ENCODE measurements at regions not wholly inside any gene's neighbourhood (a gene's known extent, or its start where the extent isn't known, plus 50 kb on each side); places are given as distances from the start of the nearest gene placed in this dataset.
"Not testable (repeated sequence)": the region's sequence is repeated elsewhere in the genome, so short reads cannot be mapped to it uniquely, and the experiment has no call there.

DNA sequence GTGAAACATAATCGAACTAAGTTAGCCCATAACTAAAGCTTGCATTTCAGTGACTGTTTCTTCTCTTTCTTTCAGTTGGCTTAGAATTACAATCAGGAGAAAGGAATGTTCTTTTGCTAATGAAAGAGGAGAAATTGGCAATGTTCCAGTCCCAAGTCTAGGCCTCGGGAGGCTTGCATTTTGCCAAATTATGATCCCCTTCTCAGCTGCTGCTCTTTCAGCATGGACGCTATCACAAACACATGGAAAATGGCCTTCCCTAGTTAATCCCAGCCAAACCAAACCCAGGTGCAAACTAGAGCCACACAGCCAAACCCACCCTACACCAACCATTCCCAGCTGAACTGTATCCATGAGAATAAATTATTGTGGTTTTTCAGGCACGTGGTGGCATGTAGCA lies 605.2 kb upstream of the LRRTM4 start:
- FAIRE-seq, result no peak
- no peak for DNase-seq (ENCODE audit: low spot score)

GRCh38 chr2:78132391-78133370 lies 610.5 kb upstream of the LRRTM4 start:
- no peak for DNase-seq (ENCODE audit: low spot score)
- no peak for FAIRE-seq

DNA sequence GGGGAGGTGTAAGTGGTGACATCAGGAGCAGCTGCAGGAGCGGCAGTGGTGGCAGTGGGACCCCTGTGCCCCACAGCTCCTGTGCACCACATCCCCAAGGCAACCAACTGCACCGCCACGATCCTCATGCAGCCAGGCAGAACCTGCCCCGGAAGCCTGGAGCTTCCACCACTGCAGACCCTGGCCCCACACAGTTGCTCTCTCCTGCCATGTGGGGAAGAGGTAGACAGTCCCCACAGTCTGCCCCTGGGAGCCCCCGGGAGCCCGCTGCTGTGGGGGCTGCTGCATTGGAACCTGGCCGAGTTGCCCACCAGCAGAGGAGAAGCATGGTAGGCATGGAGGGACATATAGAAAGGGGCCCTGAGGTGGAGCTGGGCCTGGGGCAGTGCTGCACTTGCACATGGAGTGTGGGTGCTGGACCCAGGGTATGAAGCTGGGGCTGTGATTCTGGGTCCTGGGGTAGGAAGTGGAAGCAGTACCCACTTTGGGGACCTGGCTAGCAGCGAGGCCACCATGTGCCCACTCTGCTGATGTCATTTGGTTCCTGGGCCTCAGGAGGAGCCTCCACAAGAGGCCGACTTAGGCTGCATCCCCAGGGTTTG lies 623.3 kb upstream of the LRRTM4 start:
- FAIRE-seq (no peak), DNase-seq (ENCODE audit: low spot score) (no peak)

DNA sequence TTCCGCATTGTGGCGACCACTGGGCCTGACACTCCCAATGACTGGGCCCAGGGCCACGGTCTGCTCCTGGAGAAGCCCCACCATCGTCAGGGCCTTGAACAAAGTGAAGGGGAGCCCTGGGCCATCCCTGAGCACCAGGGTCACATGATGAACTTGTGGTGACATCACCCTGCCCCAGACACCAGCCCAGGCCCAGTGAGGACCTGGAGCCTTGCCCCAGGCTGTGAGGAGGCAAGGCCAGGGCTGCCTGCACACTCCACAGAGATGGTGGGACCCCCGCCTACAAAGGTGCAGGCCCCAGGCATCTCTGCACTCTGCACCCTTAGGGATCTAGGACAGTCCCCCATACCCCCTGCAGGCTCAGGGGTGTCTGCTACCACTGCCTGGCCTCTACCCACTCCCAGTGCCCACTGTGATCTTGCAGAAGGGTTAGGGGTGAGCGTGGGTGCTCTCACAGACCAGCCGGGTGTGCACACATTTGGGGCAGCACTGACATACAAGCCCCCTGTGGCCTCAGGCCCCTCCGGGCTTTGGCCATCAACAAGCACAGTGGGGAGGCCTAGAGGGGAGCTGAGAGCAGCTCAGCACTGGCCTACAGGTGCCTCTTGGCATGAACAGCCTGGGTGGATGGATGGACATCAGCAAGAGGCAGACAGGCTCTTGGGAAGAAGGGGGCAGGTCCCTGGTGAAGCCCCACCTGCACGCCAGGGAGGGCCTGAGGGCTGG lies 624.0 kb upstream of the LRRTM4 start:
- no peak for FAIRE-seq
- DNase-seq (ENCODE audit: low spot score), result no peak

- FAIRE-seq (no peak), DNase-seq (ENCODE audit: low spot score) (no peak)
Measured at GRCh38 chr2:78147466-78147865, 625.3 kb upstream of the LRRTM4 start.

- DNase-seq (ENCODE audit: low spot score), result no peak
- no peak for FAIRE-seq
Measured at GRCh38 chr2:78154586-78154985, 632.4 kb upstream of the LRRTM4 start.

GRCh38 chr2:78162202-78162601 lies 640.0 kb upstream of the LRRTM4 start:
- no peak for DNase-seq (ENCODE audit: low spot score)
- no peak for FAIRE-seq

- not testable (repeated sequence) for FAIRE-seq; DNase-seq (ENCODE audit: low spot score)
Measured at GRCh38 chr2:78172157-78172556, 650.0 kb upstream of the LRRTM4 start.

- no peak for DNase-seq (ENCODE audit: low spot score)
- FAIRE-seq, result no peak
Measured at GRCh38 chr2:78175645-78176044, 653.5 kb upstream of the LRRTM4 start.

DNA sequence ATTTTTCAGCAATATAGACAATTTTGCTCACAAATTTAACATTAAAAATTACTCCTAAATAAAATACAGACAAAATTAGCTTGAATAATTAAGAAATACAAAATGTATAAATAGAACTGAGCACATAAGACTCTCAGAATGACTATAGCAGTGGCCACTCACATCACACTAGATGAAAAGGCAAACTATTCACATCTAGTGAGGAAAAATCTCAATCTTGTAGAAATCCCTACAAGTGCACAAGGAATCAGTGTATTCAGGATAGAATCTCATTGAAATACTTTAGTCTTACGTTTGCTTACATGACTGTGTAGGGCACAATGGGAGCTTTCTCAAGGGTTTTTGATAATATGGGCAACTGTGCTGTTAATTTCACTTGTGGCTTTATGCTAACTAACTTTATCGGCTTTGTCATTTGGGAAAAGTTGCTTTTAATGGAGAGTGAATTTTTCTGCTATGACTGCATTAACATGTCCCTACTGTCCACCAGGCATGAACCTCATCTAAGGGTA lies 678.9 kb upstream of the LRRTM4 start:
- FAIRE-seq (no peak), DNase-seq (ENCODE audit: low spot score) (no peak)

DNA sequence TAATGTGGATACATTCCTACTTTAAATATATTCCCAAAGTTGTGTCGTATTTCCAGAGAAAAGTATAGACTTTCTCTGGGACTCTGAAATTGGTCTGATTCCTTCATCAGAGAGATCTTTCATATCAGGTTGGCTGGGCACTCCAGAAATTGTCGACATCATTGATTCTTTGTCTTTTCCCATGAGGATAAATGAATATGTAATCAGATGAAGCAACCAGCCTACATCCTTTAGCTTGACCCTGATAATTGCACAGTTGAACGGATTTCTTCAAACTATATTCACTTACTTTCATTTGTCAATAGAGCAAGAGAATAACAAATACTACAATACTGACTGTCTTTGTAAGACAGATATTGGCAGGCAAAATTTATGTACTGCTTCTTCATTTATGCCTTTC lies 680.2 kb upstream of the LRRTM4 start:
- FAIRE-seq (no peak), DNase-seq (ENCODE audit: low spot score) (no peak)

DNA sequence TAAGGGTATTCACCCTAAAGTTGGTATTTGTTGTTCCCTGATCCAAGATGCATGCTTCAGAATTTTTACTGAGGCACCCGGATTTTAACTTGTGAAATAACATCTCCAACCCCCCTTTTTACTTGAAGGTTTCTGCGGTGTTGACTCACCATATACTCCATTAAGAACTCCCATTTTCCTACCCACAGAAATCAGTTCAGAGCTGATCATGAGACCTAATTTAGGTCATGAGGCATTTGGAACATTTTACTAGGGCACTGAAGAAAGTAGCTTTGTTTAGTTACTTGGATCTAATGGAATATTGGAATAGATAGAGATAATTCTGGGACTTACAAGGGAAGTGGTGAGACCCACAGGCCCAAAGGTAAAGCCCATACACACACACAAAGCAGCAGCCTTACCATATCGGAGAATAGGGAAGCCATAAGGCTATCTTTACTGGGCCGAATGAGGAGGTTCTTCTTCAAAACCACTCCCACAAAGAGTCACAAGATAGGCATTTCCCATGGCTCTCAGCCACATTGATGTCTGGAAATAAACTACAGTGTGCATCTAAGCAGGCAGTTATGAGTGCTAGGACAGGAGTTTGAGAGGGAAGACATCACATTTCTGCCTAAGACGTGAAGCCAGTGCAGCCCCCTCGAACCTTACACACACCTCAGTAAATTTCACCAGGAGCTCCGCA lies 681.0 kb upstream of the LRRTM4 start:
- FAIRE-seq, result no peak
- DNase-seq (ENCODE audit: low spot score), result no peak

- FAIRE-seq, result no peak
- no peak for DNase-seq (ENCODE audit: low spot score)
Measured at GRCh38 chr2:78218066-78218465, 695.9 kb upstream of the LRRTM4 start.

- DNase-seq (ENCODE audit: low spot score), result no peak
- FAIRE-seq, result no peak
Measured at GRCh38 chr2:78237704-78238103, 715.5 kb upstream of the LRRTM4 start.

DNA sequence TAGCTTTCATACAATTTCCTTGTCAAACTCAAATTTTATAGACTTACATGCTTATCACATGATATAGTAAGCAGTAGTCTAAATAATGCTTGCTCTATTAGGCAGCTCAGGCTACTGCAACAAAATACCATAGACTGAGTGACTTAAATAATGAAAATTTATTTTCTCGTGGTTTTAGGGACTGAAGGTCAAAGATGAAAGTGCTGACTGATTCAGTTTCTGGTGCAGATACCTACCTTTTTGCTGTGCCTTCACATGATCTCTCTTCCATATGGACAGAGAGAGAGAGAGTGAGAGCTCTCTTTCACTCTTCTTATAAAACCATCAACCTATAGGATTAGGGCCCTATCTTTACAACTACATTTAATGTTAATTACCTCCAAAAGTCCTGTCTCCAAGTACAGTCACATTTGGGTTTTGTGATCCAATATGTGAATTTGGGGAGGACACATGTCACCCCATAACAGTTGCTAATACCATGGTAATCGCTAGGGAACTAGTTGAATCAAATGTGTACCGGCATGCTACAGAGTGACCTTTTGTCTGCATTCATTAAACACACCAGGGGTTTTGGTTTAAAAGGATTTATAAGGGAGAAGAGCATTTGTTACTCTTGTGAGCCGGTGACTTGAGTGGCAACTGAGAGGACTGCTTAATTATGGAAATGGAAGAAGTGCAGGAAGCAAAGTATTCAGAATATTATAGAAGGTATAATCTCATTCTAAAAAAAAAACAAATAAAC lies 723.4 kb upstream of the LRRTM4 start:
- FAIRE-seq, result no peak
- no peak for DNase-seq (ENCODE audit: low spot score)

- DNase-seq (ENCODE audit: low spot score) (no peak), FAIRE-seq (no peak)
Measured at GRCh38 chr2:78251708-78252107, 729.5 kb upstream of the LRRTM4 start.

- no peak for DNase-seq (ENCODE audit: low spot score)
- FAIRE-seq, result no peak
Measured at GRCh38 chr2:78260861-78261260, 738.7 kb upstream of the LRRTM4 start.

DNA sequence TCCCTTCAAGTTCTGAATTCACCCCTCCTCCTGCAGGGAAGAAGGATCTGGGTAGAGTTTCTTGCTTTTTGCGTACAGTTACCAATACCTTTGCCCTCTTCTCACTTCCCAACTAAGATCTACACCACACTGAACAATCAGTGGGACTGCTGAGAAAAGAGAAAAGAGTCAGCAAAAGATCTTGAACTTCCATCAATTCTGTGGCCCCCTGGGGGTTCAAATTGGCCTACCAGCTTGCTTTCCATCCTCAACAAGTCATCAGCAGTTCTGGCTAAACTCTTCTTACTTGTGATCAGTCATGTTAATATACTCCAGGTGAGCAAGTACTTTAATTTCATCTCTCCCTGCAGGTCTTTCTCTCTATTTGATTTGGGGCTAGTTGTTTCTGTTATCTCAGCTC lies 739.3 kb upstream of the LRRTM4 start:
- FAIRE-seq (no peak), DNase-seq (ENCODE audit: low spot score) (no peak)

DNA sequence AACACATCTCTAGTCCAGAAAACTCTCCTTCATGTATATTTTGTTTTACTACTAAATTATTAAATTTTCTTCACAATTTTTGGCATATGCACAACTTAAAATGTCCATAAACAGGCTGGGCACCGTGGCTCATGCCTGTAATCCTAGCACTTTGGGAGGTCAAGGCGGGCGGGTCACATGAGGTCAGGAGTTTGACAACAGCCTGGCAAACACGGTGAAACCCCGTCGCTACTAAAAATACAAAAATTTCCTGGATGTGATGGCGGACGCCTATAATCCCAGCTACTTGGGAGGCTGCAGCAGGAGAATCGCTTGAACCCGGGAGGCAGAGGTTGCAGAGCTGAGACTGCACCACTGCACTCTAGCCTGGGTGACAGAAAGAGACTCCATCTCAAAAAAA lies 739.9 kb upstream of the LRRTM4 start:
- FAIRE-seq; DNase-seq (ENCODE audit: low spot score): not testable (repeated sequence)

- no peak for DNase-seq (ENCODE audit: low spot score)
- FAIRE-seq, result no peak
Measured at GRCh38 chr2:78262713-78263375, 740.7 kb upstream of the LRRTM4 start.

Data from urothelium cell line (cell line).